Osteoblast (primary cell): ENCODE measurements at regions not wholly inside any gene's neighbourhood (a gene's known extent, or its start where the extent isn't known, plus 50 kb on each side); places are given as distances from the start of the nearest gene placed in this dataset.

Experiments used
- DNase-seq: peaks from one replicate; pipeline ENCODE4 v3.0.0; 2011; ENCODE audit warnings: low spot score, mixed read lengths; ENCODE audit not compliant: insufficient read length; ENCODE audit errors: missing footprints
- H2AFZ ChIP-seq: 2 replicates; pipeline ENCODE4 v1.6.0; 2011; ENCODE audit warnings: mild to moderate bottlenecking, low read length
- H3K27ac ChIP-seq: 2 replicates; pipeline ENCODE4 v1.5.1; 2011; ENCODE audit warnings: mild to moderate bottlenecking, low read depth, low read length, moderate library complexity
- H3K27me3 ChIP-seq: 2 replicates; pipeline ENCODE4 v1.6.0; 2012; ENCODE audit warnings: mild to moderate bottlenecking, control low read depth, inconsistent platforms, low read length, moderate library complexity; ENCODE audit not compliant: insufficient read depth
- H3K36me3 ChIP-seq: 2 replicates; pipeline ENCODE4 v1.5.1; 2011; ENCODE audit warnings: mild to moderate bottlenecking, low read length, control low read depth, moderate library complexity; ENCODE audit not compliant: insufficient read depth
- H3K4me1 ChIP-seq: 2 replicates; pipeline ENCODE4 v1.5.1; 2011; ENCODE audit warnings: mild to moderate bottlenecking, low read length, control low read depth, moderate library complexity; ENCODE audit not compliant: insufficient read depth
- H3K4me2 ChIP-seq: 2 replicates; pipeline ENCODE4 v1.6.0; 2011; ENCODE audit warnings: mild to moderate bottlenecking, low read length; ENCODE audit not compliant: insufficient read depth
- H3K4me3 ChIP-seq: fragments of 200-600 bp; sonication (generic); 3 replicates; pipeline ENCODE4 v1.5.1; 2012; ENCODE audit warnings: mild to moderate bottlenecking, low read length, inconsistent platforms; ENCODE audit not compliant: insufficient read depth
- H3K79me2 ChIP-seq: 2 replicates; pipeline ENCODE4 v1.6.0; 2012; ENCODE audit warnings: mild to moderate bottlenecking, low read length, control low read depth, inconsistent platforms; ENCODE audit not compliant: insufficient read depth
- H3K9me3 ChIP-seq: 2 replicates; pipeline ENCODE4 v1.5.1; 2011; ENCODE audit warnings: low read depth, low read length, control low read depth
- H4K20me1 ChIP-seq: 2 replicates; pipeline ENCODE4 v1.6.0; 2012; ENCODE audit warnings: mild to moderate bottlenecking, low read length, control low read depth; ENCODE audit not compliant: insufficient read depth
- CTCF ChIP-seq: IDR thresholded peaks from 2 replicates; pipeline ENCODE4 v1.5.1; 2011; ENCODE audit warnings: mild to moderate bottlenecking, low read depth, low read length, moderate library complexity; ENCODE audit errors: extremely low read depth

GRCh38 chrX:69298466-69299140 is 133.3 kb upstream of the PJA1 start:
- Histone ChIP-seq H3K79me2 (no peaks in the 10 kb centered on the region), H3K27me3 (peaks cover 23% of the 10 kb centered on the region), H3K4me2 (no peak overlapping the region), H3K27ac (no peak overlapping the region), H3K4me3 (no peak overlapping the region), H2AFZ (no peak overlapping the region), H4K20me1 (peaks cover 5% of the 10 kb centered on the region), H3K4me1 (no peaks in the 10 kb centered on the region), H3K36me3 (no peaks in the 10 kb centered on the region), H3K9me3 (no peaks in the 10 kb centered on the region)
- TF ChIP-seq CTCF, result no peak
- DNase-seq, result no peak

GRCh38 chrX:69297506-69297905 is 132.3 kb upstream of the PJA1 start:
- no peaks in the 10 kb centered on the region for H3K9me3 ChIP-seq
- H2AFZ ChIP-seq, result no peak overlapping the region
- DNase-seq, result no peak
- no peak overlapping the region for H3K4me2 ChIP-seq
- H4K20me1 ChIP-seq, result peaks cover 2% of the 10 kb centered on the region
- peaks cover 23% of the 10 kb centered on the region for H3K27me3 ChIP-seq
- H3K36me3 ChIP-seq, result no peaks in the 10 kb centered on the region
- TF ChIP-seq CTCF, result no peak
- H3K79me2 ChIP-seq, result no peaks in the 10 kb centered on the region
- H3K27ac ChIP-seq, result no peak overlapping the region
- H3K4me1 ChIP-seq, result no peaks in the 10 kb centered on the region
- H3K4me3 ChIP-seq, result no peak overlapping the region

GRCh38 chrX:69293776-69294601 is 128.7 kb upstream of the PJA1 start:
- Histone ChIP-seq H4K20me1 (peaks cover 2% of the 10 kb centered on the region), H3K79me2 (no peaks in the 10 kb centered on the region), H3K9me3 (no peaks in the 10 kb centered on the region), H3K4me2 (no peak overlapping the region), H3K27ac (no peak overlapping the region), H3K36me3 (no peaks in the 10 kb centered on the region), H2AFZ (no peak overlapping the region), H3K27me3 (peaks cover 26% of the 10 kb centered on the region), H3K4me1 (no peaks in the 10 kb centered on the region), H3K4me3 (no peak overlapping the region)
- no peak for TF ChIP-seq CTCF
- no peak for DNase-seq

GRCh38 chrX:69291116-69291515 is 125.9 kb upstream of the PJA1 start:
- H3K79me2 ChIP-seq, result no peaks in the 10 kb centered on the region
- DNase-seq, result no peak
- no peak for TF ChIP-seq CTCF

More at GRCh38 chrX:69291116-69291515, 125.9 kb upstream of the PJA1 start:
- Histone ChIP-seq H3K4me2 (no peak overlapping the region), H4K20me1 (peaks cover 4% of the 10 kb centered on the region), H3K27ac (no peak overlapping the region), H2AFZ (no peak overlapping the region), H3K4me1 (no peaks in the 10 kb centered on the region), H3K27me3 (peaks cover 32% of the 10 kb centered on the region), H3K9me3 (no peaks in the 10 kb centered on the region), H3K4me3 (no peak overlapping the region), H3K36me3 (no peaks in the 10 kb centered on the region)
